HEK293 (cell line): ENCODE measurements at regions not wholly inside any gene's neighbourhood (a gene's known extent, or its start where the extent isn't known, plus 50 kb on each side); places are given as distances from the start of the nearest gene placed in this dataset.

Source experiments
- CTCF ChIP-seq: fragments of 450-650 bp; formaldehyde crosslinking; IDR thresholded peaks from 2 replicates; pipeline ENCODE4 v1.5.1; 2016; ENCODE audit warnings: missing biosample characterization, missing genetic modification characterization
- GLI4 ChIP-seq: fragments of 450-650 bp; formaldehyde crosslinking; IDR thresholded peaks from 2 replicates; pipeline ENCODE4 v1.5.1; 2016; ENCODE audit warnings: missing biosample characterization, missing genetic modification characterization
- KLF10 ChIP-seq: fragments of 450-650 bp; IDR thresholded peaks from 2 replicates; pipeline ENCODE4 v1.5.1; 2018; ENCODE audit warnings: missing biosample characterization, mild to moderate bottlenecking, missing genetic modification characterization
- KLF8 ChIP-seq: fragments of 450-650 bp; formaldehyde crosslinking; IDR thresholded peaks from 2 replicates; pipeline ENCODE4 v1.5.1; 2016; ENCODE audit warnings: missing biosample characterization, missing genetic modification characterization
- REST ChIP-seq: fragments of 450-650 bp; formaldehyde crosslinking; IDR thresholded peaks from 2 replicates; pipeline ENCODE4 v1.5.1; 2016; ENCODE audit warnings: missing biosample characterization, missing genetic modification characterization
- YY1 ChIP-seq: fragments of 450-650 bp; formaldehyde crosslinking; IDR thresholded peaks from 2 replicates; pipeline ENCODE4 v1.5.1; 2018; ENCODE audit warnings: missing biosample characterization, missing genetic modification characterization
- ZNF112 ChIP-seq: fragments of 450-650 bp; formaldehyde crosslinking; IDR thresholded peaks from 2 replicates; pipeline ENCODE4 v1.5.0; 2017; ENCODE audit warnings: missing biosample characterization, missing genetic modification characterization
- ZNF596 ChIP-seq: fragments of 450-650 bp; IDR thresholded peaks from 2 replicates; pipeline ENCODE4 v1.5.0; 2018; ENCODE audit warnings: missing biosample characterization, mild to moderate bottlenecking, missing genetic modification characterization, moderate library complexity
- ZNF639 ChIP-seq: fragments of 450-650 bp; formaldehyde crosslinking; IDR thresholded peaks from 2 replicates; pipeline ENCODE4 v1.5.1; 2016; ENCODE audit warnings: missing biosample characterization, missing genetic modification characterization
- ZSCAN18 ChIP-seq: fragments of 450-650 bp; formaldehyde crosslinking; IDR thresholded peaks from 2 replicates; pipeline ENCODE4 v1.5.1; 2016; ENCODE audit warnings: missing biosample characterization, missing genetic modification characterization

- TF ChIP-seq ZSCAN18 (tag by site-specific recombination) (no peak), KLF8 (tag by site-specific recombination) (0 out of 2 replicates have a peak, but pooled peaks have one; percentile 16), REST (tag by site-specific recombination) (no peak), CTCF (tag by site-specific recombination) (peak; percentile 95), KLF10 (peak; percentile 64), YY1 (tag by site-specific recombination) (no peak; the same call in 1 of the 2 replicates), ZNF596 (tag by site-specific recombination) (no peak; the same call in 1 of the 2 replicates), ZNF112 (no peak), ZNF639 (peak; percentile 46; the same call in 1 of the 2 replicates), GLI4 (0 out of 2 replicates have a peak, but pooled peaks have one; percentile 33)
Measured at GRCh38 chr5:174327317-174327864, 281.9 kb downstream of the NSG2 start.
